ENCODE measurements at regions not wholly inside any gene's neighbourhood (a gene's known extent, or its start where the extent isn't known, plus 50 kb on each side); places are given as distances from the start of the nearest gene placed in this dataset.

DNA sequence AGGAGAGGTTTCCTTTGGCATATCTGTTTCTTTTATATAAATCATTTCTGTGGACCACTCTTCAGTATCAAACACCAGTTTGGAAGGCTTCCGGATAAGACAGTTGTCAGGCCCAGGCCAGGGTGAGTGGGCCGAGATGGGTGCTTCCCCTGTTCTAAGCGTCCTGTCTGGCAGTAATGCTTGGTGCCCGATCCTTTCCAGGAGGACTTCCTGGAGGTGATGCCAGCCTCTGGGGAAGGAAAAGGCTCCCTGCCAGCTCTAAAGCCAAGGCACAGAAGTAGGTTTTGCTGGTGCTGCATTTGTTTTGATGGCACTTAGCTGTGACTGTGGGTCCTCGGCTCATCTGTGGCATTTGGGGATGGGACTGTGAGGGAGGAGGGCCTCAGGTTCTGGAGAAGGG is 124.4 kb upstream of the RTL1 start (continued):
- TF ChIP-seq ZNF114 (CRISPR knock-in tag; IDR thresholded peaks at IDR 0.05) = no peak
- TF ChIP-seq EZH2phosphoT487 (IDR thresholded peaks at IDR 0.05; ENCODE audit: unreplicated experiment) = no peak
- TF ChIP-seq, protein P1, sequence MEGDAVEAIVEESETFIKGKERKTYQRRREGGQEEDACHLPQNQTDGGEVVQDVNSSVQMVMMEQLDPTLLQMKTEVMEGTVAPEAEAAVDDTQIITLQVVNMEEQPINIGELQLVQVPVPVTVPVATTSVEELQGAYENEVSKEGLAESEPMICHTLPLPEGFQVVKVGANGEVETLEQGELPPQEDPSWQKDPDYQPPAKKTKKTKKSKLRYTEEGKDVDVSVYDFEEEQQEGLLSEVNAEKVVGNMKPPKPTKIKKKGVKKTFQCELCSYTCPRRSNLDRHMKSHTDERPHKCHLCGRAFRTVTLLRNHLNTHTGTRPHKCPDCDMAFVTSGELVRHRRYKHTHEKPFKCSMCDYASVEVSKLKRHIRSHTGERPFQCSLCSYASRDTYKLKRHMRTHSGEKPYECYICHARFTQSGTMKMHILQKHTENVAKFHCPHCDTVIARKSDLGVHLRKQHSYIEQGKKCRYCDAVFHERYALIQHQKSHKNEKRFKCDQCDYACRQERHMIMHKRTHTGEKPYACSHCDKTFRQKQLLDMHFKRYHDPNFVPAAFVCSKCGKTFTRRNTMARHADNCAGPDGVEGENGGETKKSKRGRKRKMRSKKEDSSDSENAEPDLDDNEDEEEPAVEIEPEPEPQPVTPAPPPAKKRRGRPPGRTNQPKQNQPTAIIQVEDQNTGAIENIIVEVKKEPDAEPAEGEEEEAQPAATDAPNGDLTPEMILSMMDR (conservative IDR thresholded peaks at IDR 0.05; ENCODE audit: low read depth in 2 of 2) = no peak
- no peak for TF ChIP-seq NANOG (IDR thresholded peaks at IDR 0.05; ENCODE audit: borderline replicate concordance)
- TF ChIP-seq, protein P2, sequence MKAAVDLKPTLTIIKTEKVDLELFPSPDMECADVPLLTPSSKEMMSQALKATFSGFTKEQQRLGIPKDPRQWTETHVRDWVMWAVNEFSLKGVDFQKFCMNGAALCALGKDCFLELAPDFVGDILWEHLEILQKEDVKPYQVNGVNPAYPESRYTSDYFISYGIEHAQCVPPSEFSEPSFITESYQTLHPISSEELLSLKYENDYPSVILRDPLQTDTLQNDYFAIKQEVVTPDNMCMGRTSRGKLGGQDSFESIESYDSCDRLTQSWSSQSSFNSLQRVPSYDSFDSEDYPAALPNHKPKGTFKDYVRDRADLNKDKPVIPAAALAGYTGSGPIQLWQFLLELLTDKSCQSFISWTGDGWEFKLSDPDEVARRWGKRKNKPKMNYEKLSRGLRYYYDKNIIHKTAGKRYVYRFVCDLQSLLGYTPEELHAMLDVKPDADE (IDR thresholded peaks at IDR 0.05) = no peak

GRCh38 chr14:101028971-101029667 is 125.6 kb upstream of the RTL1 start:
- no peaks in the 10 kb centered on the region for H3K4me1 Mint-ChIP-seq
- H3K4me1 ChIP-seq (ENCODE audit: insufficient read depth) = no peaks in the 10 kb centered on the region
- H3K79me2 ChIP-seq (replicated peaks; ENCODE audit: insufficient read depth) = no peaks in the 10 kb centered on the region
- TF ChIP-seq CREB1 (CRISPR knock-in tag; IDR thresholded peaks at IDR 0.05; ENCODE audit: low read depth) (no peak), NANOG (IDR thresholded peaks at IDR 0.05; ENCODE audit: borderline replicate concordance) (no peak), ZNF331 (CRISPR knock-in tag; IDR thresholded peaks at IDR 0.05; ENCODE audit: low read depth) (no peak)
- TF ChIP-seq, protein P2 (IDR thresholded peaks at IDR 0.05) = no peak
- peaks cover 6% of the 10 kb centered on the region; the same call in 2 of the 3 replicates for H3K9me3 Mint-ChIP-seq
- no peaks in the 10 kb centered on the region for H3K27me3 ChIP-seq (ENCODE audit: insufficient read depth)
- H2AFZ ChIP-seq = no peak overlapping the region
- H3K4me3 ChIP-seq = no peak overlapping the region
- H3K27me3 Mint-ChIP-seq (ENCODE audit: insufficient read depth, low read depth, poor library complexity) = peaks cover 9% of the 10 kb centered on the region
- H3K27ac ChIP-seq (ENCODE audit: low read depth) = no peak overlapping the region
- H3K4me3 Mint-ChIP-seq = no peak overlapping the region
- no peaks in the 10 kb centered on the region for H3K36me3 ChIP-seq (ENCODE audit: insufficient read depth)
- H3K9me2 ChIP-seq (ENCODE audit: insufficient read depth) = no peaks in the 10 kb centered on the region
- no peaks in the 10 kb centered on the region for H4K20me1 ChIP-seq (replicated peaks; ENCODE audit: insufficient read depth)
- H3K36me3 Mint-ChIP-seq (ENCODE audit: low read depth) = no peaks in the 10 kb centered on the region
- no peak overlapping the region for H3K27ac Mint-ChIP-seq
- no peak overlapping the region for H3K4me2 ChIP-seq
- no peak for ATAC-seq
- DNase-seq (ENCODE audit: low spot score) = no peak
- no peaks in the 10 kb centered on the region for H3F3A ChIP-seq (replicated peaks; ENCODE audit: low read depth)

- Histone ChIP-seq H3K4me1 (ENCODE audit: insufficient read depth) (no peaks in the 10 kb centered on the region), H2AFZ (no peak overlapping the region), H3K4me2 (no peak overlapping the region), H3K27me3 (ENCODE audit: insufficient read depth) (no peaks in the 10 kb centered on the region), H3K9me2 (ENCODE audit: insufficient read depth) (no peaks in the 10 kb centered on the region), H3F3A (replicated peaks; ENCODE audit: low read depth) (no peaks in the 10 kb centered on the region), H4K20me1 (replicated peaks; ENCODE audit: insufficient read depth) (no peaks in the 10 kb centered on the region), H3K27ac (ENCODE audit: low read depth) (no peak overlapping the region), H3K79me2 (replicated peaks; ENCODE audit: insufficient read depth) (no peaks in the 10 kb centered on the region), H3K4me3 (no peak overlapping the region), H3K36me3 (ENCODE audit: insufficient read depth) (no peaks in the 10 kb centered on the region)
- Mint-ChIP-seq H3K4me1 (no peaks in the 10 kb centered on the region), H3K27me3 (ENCODE audit: insufficient read depth, low read depth, poor library complexity) (peaks cover 13% of the 10 kb centered on the region), H3K36me3 (ENCODE audit: low read depth) (no peaks in the 10 kb centered on the region), H3K9me3 (peaks cover 6% of the 10 kb centered on the region; the same call in 2 of the 3 replicates), H3K27ac (no peak overlapping the region), H3K4me3 (no peak overlapping the region)
- no peak for ATAC-seq
- DNase-seq (ENCODE audit: low spot score) = no peak
- TF ChIP-seq NANOG (IDR thresholded peaks at IDR 0.05; ENCODE audit: borderline replicate concordance) = no peak
- TF ChIP-seq POLR2AphosphoS5 (IDR thresholded peaks at IDR 0.05; ENCODE audit: low read depth) = no peak
- TF ChIP-seq ZNF114 (CRISPR knock-in tag; IDR thresholded peaks at IDR 0.05) = no peak
- no peak for TF ChIP-seq EZH2phosphoT487 (IDR thresholded peaks at IDR 0.05; ENCODE audit: unreplicated experiment)
- no peak for TF ChIP-seq STAT1 (IDR thresholded peaks at IDR 0.05; ENCODE audit: unreplicated experiment)
- no peak for TF ChIP-seq ZNF331 (CRISPR knock-in tag; IDR thresholded peaks at IDR 0.05; ENCODE audit: low read depth)
Observed at GRCh38 chr14:101029668-101030290, 126.3 kb upstream of the RTL1 start.
